Gastrocnemius medialis (tissue), 4 donors: ENCODE measurements at regions not wholly inside any gene's neighbourhood (a gene's known extent, or its start where the extent isn't known, plus 50 kb on each side); places are given as distances from the start of the nearest gene placed in this dataset.

Experiments used
- ATAC-seq, 2 donors: fragments of 150-250 bp; one replicate each; pipeline ENCODE4 v1.9.1; 2016
- DNase-seq, 2 donors: peaks; one replicate each; pipeline ENCODE4 v3.0.0-alpha.2; 2019
- H3K27ac ChIP-seq, 4 donors: fragments of 200-600 bp; sonication (generic); 1 replicate in 1 of 4; 2 replicates in 3 of 4; pipeline ENCODE4 v1.5.1; 2016 to 2018; ENCODE audit warnings: mild to moderate bottlenecking in 2 of 4, moderate library complexity in 1 of 4
- H3K27me3 ChIP-seq, 3 donors: fragments of 200-600 bp; sonication (generic) in 2 of 3; 1 replicate in 1 of 3; 2 replicates in 2 of 3; pipeline versions ENCODE4 v1.5.1 to v1.6.0; 2016 to 2019; ENCODE audit warnings: mild to moderate bottlenecking in 1 of 3, moderate library complexity in 1 of 3
- H3K36me3 ChIP-seq, 2 donors: fragments of 200-600 bp; sonication (generic) in 1 of 2; one replicate each; pipeline ENCODE4 v1.5.1; 2017 to 2018
- H3K4me1 ChIP-seq, 2 donors: fragments of 200-600 bp; sonication (generic) in 1 of 2; one replicate each; pipeline ENCODE4 v1.5.1; 2016 to 2017; ENCODE audit warnings: mild to moderate bottlenecking in 2 of 2
- H3K4me3 ChIP-seq, 4 donors: fragments of 200-600 bp; sonication (generic) in 3 of 4; 1 replicate in 1 of 4; 2 replicates in 3 of 4; pipeline ENCODE4 v1.5.1; 2016 to 2019; ENCODE audit warnings: mild to moderate bottlenecking in 2 of 4
- H3K9me3 ChIP-seq, 3 donors: fragments of 200-600 bp; sonication (generic) in 2 of 3; 1 replicate in 1 of 3; 2 replicates in 2 of 3; pipeline ENCODE4 v1.5.1; 2016 to 2019
- CTCF ChIP-seq, 5 experiments: fragments of 450-650 bp in 3 of 5; fragments of 200-600 bp in 2 of 5; sonication (generic) in 2 of 5; IDR thresholded peaks in 4 of 5; conservative IDR thresholded peaks in 1 of 5; 1 replicate in 4 of 5; 2 replicates in 1 of 5; pipeline ENCODE4 v1.5.1; 2016 to 2019; ENCODE audit warnings: antibody characterized with exemption in 5 of 5, mild to moderate bottlenecking in 3 of 5, moderate library complexity in 3 of 5
- POLR2A ChIP-seq, 2 donors: fragments of 450-650 bp; IDR thresholded peaks; one replicate each; pipeline ENCODE4 v1.6.1; 2017; ENCODE audit warnings: antibody characterized with exemption in 2 of 2, mild to moderate bottlenecking in 2 of 2, moderate library complexity in 2 of 2
- in situ Hi-C, 4 donors: fragments of 200-750 bp; cut with MboI; loops; one replicate each; pipeline versions ENCODE4 v1.15.0 to v1.8.0; 2017; ENCODE audit warnings: low sequenced_read_pairs in 4 of 4
- intact Hi-C: fragments of 100-400 bp; cut with DNase I; formaldehyde crosslinking; loops from one replicate; pipeline ENCODE4 v1.15.1; 2023; ENCODE audit warnings: low total_unique reads

GRCh38 chr6:1507251-1507650 is 102.5 kb upstream of the FOXC1 start:
- no peak overlapping the region for H3K4me3 ChIP-seq
- in situ Hi-C loops (no loop called here), intact Hi-C loops (no loop called here)
- no peaks in the 10 kb centered on the region for H3K9me3 ChIP-seq
- H3K27me3 ChIP-seq: peaks cover 2 to 4% (median 3%) of the 10 kb centered on the region in 3 donors
- no peaks in the 10 kb centered on the region for H3K4me1 ChIP-seq
- no peak for ATAC-seq
- no peak overlapping the region for H3K27ac ChIP-seq
- no peak for DNase-seq
- TF ChIP-seq CTCF (IDR thresholded peaks at IDR 0.05 in 4 of 5, conservative IDR thresholded peaks at IDR 0.05 in 1 of 5) (no peak), POLR2A (IDR thresholded peaks at IDR 0.05) (no peak)
- H3K36me3 ChIP-seq: no peaks in the 10 kb centered on the region

GRCh38 chr6:1509241-1509640 is 100.5 kb upstream of the FOXC1 start:
- Histone ChIP-seq H3K9me3 (no peaks in the 10 kb centered on the region), H3K27me3 (peaks cover 2 to 4% (median 3%) of the 10 kb centered on the region in 3 donors), H3K27ac (no peak overlapping the region), H3K36me3 (no peaks in the 10 kb centered on the region), H3K4me1 (no peaks in the 10 kb centered on the region), H3K4me3 (no peak overlapping the region)
- ATAC-seq: no peak
- in situ Hi-C loops: no loop called here
- TF ChIP-seq POLR2A (IDR thresholded peaks at IDR 0.05) (no peak), CTCF (IDR thresholded peaks at IDR 0.05 in 4 of 5, conservative IDR thresholded peaks at IDR 0.05 in 1 of 5) (no peak)
- intact Hi-C loops: no loop called here
- no peak for DNase-seq

GRCh38 chr6:1510239-1510638 is 99.5 kb upstream of the FOXC1 start:
- H3K36me3 ChIP-seq: no peaks in the 10 kb centered on the region
- no peaks in the 10 kb centered on the region for H3K9me3 ChIP-seq
- no peaks in the 10 kb centered on the region for H3K4me1 ChIP-seq
- no peak for ATAC-seq
- no peak overlapping the region for H3K4me3 ChIP-seq
- TF ChIP-seq CTCF (IDR thresholded peaks at IDR 0.05 in 4 of 5, conservative IDR thresholded peaks at IDR 0.05 in 1 of 5) (no peak), POLR2A (IDR thresholded peaks at IDR 0.05) (no peak)
- no peak for DNase-seq
- H3K27ac ChIP-seq: no peak overlapping the region
- peaks cover 0 to 4% (median 3%) of the 10 kb centered on the region in 3 donors for H3K27me3 ChIP-seq
- intact Hi-C loops (no loop called here), in situ Hi-C loops (no loop called here)

- Histone ChIP-seq H3K4me1 (no peaks in the 10 kb centered on the region), H3K36me3 (no peaks in the 10 kb centered on the region), H3K9me3 (no peaks in the 10 kb centered on the region), H3K4me3 (no peak overlapping the region), H3K27me3 (peaks cover 0 to 3% (median 0%) of the 10 kb centered on the region in 3 donors), H3K27ac (no peak overlapping the region)
- in situ Hi-C loops (no loop called here), intact Hi-C loops (no loop called here)
- DNase-seq (no peak), ATAC-seq (no peak)
- TF ChIP-seq POLR2A (IDR thresholded peaks at IDR 0.05) (no peak), CTCF (IDR thresholded peaks at IDR 0.05 in 4 of 5, conservative IDR thresholded peaks at IDR 0.05 in 1 of 5) (no peak)
These were observed 96.4 kb upstream of the FOXC1 start for GRCh38 chr6:1513215-1513780.

- Histone ChIP-seq H3K27ac (no peak overlapping the region), H3K36me3 (no peaks in the 10 kb centered on the region), H3K4me3 (no peak overlapping the region), H3K4me1 (no peaks in the 10 kb centered on the region), H3K9me3 (no peaks in the 10 kb centered on the region), H3K27me3 (peaks cover 0 to 3% (median 0%) of the 10 kb centered on the region in 3 donors)
- TF ChIP-seq POLR2A (IDR thresholded peaks at IDR 0.05) (no peak), CTCF (IDR thresholded peaks at IDR 0.05 in 4 of 5, conservative IDR thresholded peaks at IDR 0.05 in 1 of 5) (no peak)
- in situ Hi-C loops: no loop called here
- intact Hi-C loops: no loop called here
- DNase-seq (no peak), ATAC-seq (no peak)
These were observed 95.6 kb upstream of the FOXC1 start for GRCh38 chr6:1514078-1514477.
